A549 (cell line): ENCODE measurements at regions not wholly inside any gene's neighbourhood (a gene's known extent, or its start where the extent isn't known, plus 50 kb on each side); places are given as distances from the start of the nearest gene placed in this dataset.
"Not testable (repeated sequence)": the region's sequence is repeated elsewhere in the genome, so short reads cannot be mapped to it uniquely, and the experiment has no call there.

Experiments
- ATAC-seq, 2 experiments: fragments of 200-7000 bp in 1 of 2; fragments of >200 bp in 1 of 2; cut with Nextera tagmentation in 1 of 2; cut with Tn5 transposase in 1 of 2; 3 replicates each; pipeline versions ENCODE4 v1.8.0 to v1.9.1; 2018 to 2020; ENCODE audit warnings: mild to moderate bottlenecking in 1 of 2, moderate library complexity in 1 of 2
- CTCF ChIA-PET: fragments of 300-600 bp; sonication (Branson Sonifier 250); formaldehyde crosslinking; extraction: SDS; loops from one replicate; lab custom pipeline; 2021; ENCODE audit warnings: antibody characterized with exemption, inconsistent platforms; lab: Yijun Ruan, JAX
- POLR2A ChIA-PET: fragments of 350-600 bp; formaldehyde crosslinking; extraction: SDS; loops from one replicate; lab custom pipeline; 2021; ENCODE audit warnings: antibody characterized with exemption, inconsistent platforms; lab: Yijun Ruan, JAX
- DNase-seq, 2 experiments: peaks; one replicate each; pipeline versions ENCODE4 v3.0.0 to v3.0.0-alpha.2; 2011 to 2016; ENCODE audit warnings: low read depth in 1 of 2, low spot score in 1 of 2
- FAIRE-seq: peaks from 2 replicates; lab custom pipeline; 2011; peaks lifted over from hg19 to GRCh38; lab: Jason Lieb, UNC
- H3K27ac ChIP-seq, 2 experiments: fragments of >200 bp; sonication (Bioruptor Twin); formaldehyde crosslinking; 3 replicates each; pipeline ENCODE4 v1.5.1; 2016 to 2017
- H3K4me1 ChIP-seq: fragments of >200 bp; sonication (Bioruptor Twin); formaldehyde crosslinking; 3 replicates; pipeline ENCODE4 v1.6.1; 2016
- H3K4me2 ChIP-seq: fragments of >200 bp; sonication (Bioruptor Twin); formaldehyde crosslinking; 3 replicates; pipeline ENCODE4 v1.6.1; 2016
- H3K4me3 ChIP-seq: fragments of >200 bp; sonication (Bioruptor Twin); formaldehyde crosslinking; 3 replicates; pipeline ENCODE4 v1.5.1; 2016
- H3K9me3 ChIP-seq: fragments of >200 bp; sonication (Bioruptor Twin); formaldehyde crosslinking; 3 replicates; pipeline ENCODE4 v1.6.1; 2016
- ATOH8 ChIP-seq: fragments of 250-450 bp; sonication (Bioruptor Pico); IDR thresholded peaks from 2 replicates; pipeline ENCODE4 v1.5.0; 2020; ENCODE audit warnings: low read depth, mild to moderate bottlenecking, moderate library complexity
- CHD2 ChIP-seq: fragments of 150-350 bp; IDR thresholded peaks from 2 replicates; pipeline ENCODE4 v1.6.1; 2014; ENCODE audit warnings: low read length; ENCODE audit not compliant: partially characterized antibody
- CHD4 ChIP-seq: fragments of 200-600 bp; sonication (generic); IDR thresholded peaks from 2 replicates; pipeline ENCODE4 v1.6.1; 2016; ENCODE audit warnings: antibody characterized with exemption, mild to moderate bottlenecking, borderline replicate concordance
- EHMT2 ChIP-seq: fragments of 200-600 bp; sonication (generic); IDR thresholded peaks from 2 replicates; pipeline ENCODE4 v1.6.1; 2016; ENCODE audit warnings: antibody characterized with exemption, low read depth, mild to moderate bottlenecking, moderate library complexity
- ESRRA ChIP-seq: fragments of 150-350 bp; IDR thresholded peaks from 2 replicates; pipeline ENCODE4 v1.6.1; 2014; ENCODE audit warnings: mild to moderate bottlenecking, low read length, borderline replicate concordance
- FOSB ChIP-seq: fragments of 250-450 bp; sonication (Bioruptor Pico); IDR thresholded peaks from 2 replicates; pipeline ENCODE4 v1.5.0; 2020; ENCODE audit warnings: mild to moderate bottlenecking, moderate library complexity
- GATA3 ChIP-seq: IDR thresholded peaks from 2 replicates; pipeline ENCODE4 v1.6.1; 2012; ENCODE audit warnings: borderline replicate concordance
- HOXB13 ChIP-seq: fragments of 250-450 bp; sonication (Bioruptor Pico); IDR thresholded peaks from 2 replicates; pipeline ENCODE4 v1.5.0; 2020; ENCODE audit warnings: low read depth, mild to moderate bottlenecking, moderate library complexity
- NFE2L2 ChIP-seq: fragments of 150-350 bp; conservative IDR thresholded peaks from 2 replicates; pipeline ENCODE4 v1.6.1; 2014; ENCODE audit warnings: low read length
- NPAS2 ChIP-seq: fragments of 250-450 bp; sonication (Bioruptor Pico); IDR thresholded peaks from 2 replicates; pipeline ENCODE4 v1.8.0; 2022; ENCODE audit warnings: mild to moderate bottlenecking, moderate library complexity, borderline replicate concordance
- PBX3 ChIP-seq: IDR thresholded peaks from 2 replicates; pipeline ENCODE4 v1.6.1; 2012
- POLR2AphosphoS2 ChIP-seq: conservative IDR thresholded peaks from 2 replicates; pipeline ENCODE4 v1.6.1; 2012; ENCODE audit warnings: low read length, improper control_type of control experiment, inconsistent platforms
- RAD21 ChIP-seq, 2 experiments: fragments of >200 bp in 1 of 2; sonication (Bioruptor Twin) in 1 of 2; formaldehyde crosslinking in 1 of 2; IDR thresholded peaks in 1 of 2; conservative IDR thresholded peaks in 1 of 2; 2 replicates in 1 of 2; 3 replicates in 1 of 2; pipeline ENCODE4 v1.6.1; 2012 to 2018; ENCODE audit warnings: inconsistent platforms in 1 of 2
- RNF2 ChIP-seq: fragments of 200-600 bp; sonication (generic); IDR thresholded peaks from 2 replicates; pipeline ENCODE4 v1.6.1; 2016; ENCODE audit warnings: low read depth, mild to moderate bottlenecking, antibody characterized with exemption, moderate library complexity, borderline replicate concordance
- SMC3 ChIP-seq: fragments of >200 bp; sonication (Bioruptor Twin); formaldehyde crosslinking; IDR thresholded peaks from 3 replicates; pipeline ENCODE4 v1.6.1; 2018; ENCODE audit warnings: inconsistent platforms
- TFCP2L1 ChIP-seq: fragments of 250-450 bp; sonication (Bioruptor Pico); IDR thresholded peaks from 2 replicates; pipeline ENCODE4 v1.5.0; 2021; ENCODE audit warnings: mild to moderate bottlenecking
- WGBS: methylation state at CpG from one replicate; pipeline ENCODE4 v1.1.6; 2017; ENCODE audit errors: missing lambda C conversion rate; 5-methylcytosine and 5-hydroxymethylcytosine counted together

GRCh38 chr2:91773810-91774209 is 3082.3 kb downstream of the RPIA start:
- not testable (repeated sequence) for FAIRE-seq, H3K9me3 ChIP-seq
- 85% methylated on average over 6 of the region's 9 CpGs for WGBS

GRCh38 chr2:91775193-91775592 is 3083.7 kb downstream of the RPIA start:
- H3K4me2 ChIP-seq, H3K4me3 ChIP-seq, H3K9me3 ChIP-seq, ATAC-seq, DNase-seq, FAIRE-seq, CTCF ChIA-PET, POLR2A ChIA-PET, H3K27ac ChIP-seq: not testable (repeated sequence)
- WGBS = 66% methylated on average over 4 of the region's 4 CpGs
- peaks cover 24% of the 10 kb centered on the region for H3K4me1 ChIP-seq

More at GRCh38 chr2:91773810-91774209, 3082.3 kb downstream of the RPIA start:
- ATAC-seq, H3K27ac ChIP-seq, H3K4me3 ChIP-seq, POLR2A ChIA-PET, DNase-seq, H3K4me2 ChIP-seq, CTCF ChIA-PET: not testable (repeated sequence)
- peaks cover 38% of the 10 kb centered on the region for H3K4me1 ChIP-seq
- TF ChIP-seq RAD21 (conservative IDR thresholded peaks at IDR 0.05 in 1 of 2, IDR thresholded peaks at IDR 0.05 in 1 of 2) = peak in 1 of 2 experiments; percentile 25; a peak in 1 of 5 replicates

GRCh38 chr2:91780324-91780723 is 3088.9 kb downstream of the RPIA start:
- CTCF ChIA-PET, H3K4me2 ChIP-seq, H3K4me3 ChIP-seq, H3K9me3 ChIP-seq, ATAC-seq, H3K4me1 ChIP-seq, DNase-seq, FAIRE-seq, H3K27ac ChIP-seq, POLR2A ChIA-PET: not testable (repeated sequence)
- WGBS = 93% methylated on average over 8 of the region's 14 CpGs

GRCh38 chr2:91809391-91809790 is 3061.8 kb upstream of the TEKT4 start:
- FAIRE-seq, POLR2A ChIA-PET: not testable (repeated sequence)
- WGBS = no CpG with 5 or more reads among the region's 60 CpGs

GRCh38 chr2:91839904-91840868 is 3031.0 kb upstream of the TEKT4 start:
- ATAC-seq (no peak), FAIRE-seq (no peak), DNase-seq (no peak)
- Histone ChIP-seq H3K27ac (0 out of 6 replicates have a peak overlapping the region, but pooled peaks of 1 of the 2 experiments have one; percentile 20), H3K4me1 (no peaks in the 10 kb centered on the region)
- POLR2A ChIA-PET = no interaction called here
- 31% methylated on average over 47 of the region's 62 CpGs for WGBS
- TF ChIP-seq FOSB (no peak), NFE2L2 (no peak), PBX3 (no peak), NPAS2 (CRISPR knock-in tag) (no peak), GATA3 (no peak), TFCP2L1 (CRISPR knock-in tag) (no peak), SMC3 (no peak), RNF2 (no peak; the same call in 1 of the 2 replicates), HOXB13 (CRISPR knock-in tag) (no peak), CHD4 (no peak), CHD2 (no peak), EHMT2 (no peak), POLR2AphosphoS2 (no peak), ATOH8 (CRISPR knock-in tag) (no peak), ESRRA (no peak)
- TF ChIP-seq, all 56 proteins: peak for 0
- Histone ChIP-seq H3K9me3 (no peaks in the 10 kb centered on the region), H3K4me3 (peak overlapping the region; percentile 54), H3K4me2 (peak overlapping the region; percentile 98)
- CTCF ChIA-PET = no interaction called here

More at GRCh38 chr2:91809391-91809790, 3061.8 kb upstream of the TEKT4 start:
- ATAC-seq, CTCF ChIA-PET, H3K4me1 ChIP-seq, DNase-seq, H3K27ac ChIP-seq, H3K9me3 ChIP-seq: not testable (repeated sequence)
- TF ChIP-seq RNF2 = peak; percentile 71; the same call in 1 of the 2 replicates
- Histone ChIP-seq H3K4me3 (peak overlapping the region; percentile 45), H3K4me2 (peak overlapping the region; percentile 60; the same call in 2 of the 3 replicates)

- DNase-seq, POLR2A ChIA-PET: not testable (repeated sequence)
Observed at GRCh38 chr2:91842264-91842663, 3029.0 kb upstream of the TEKT4 start.

GRCh38 chr2:91842913-91843312 is 3028.3 kb upstream of the TEKT4 start:
- H3K27ac ChIP-seq, H3K9me3 ChIP-seq, DNase-seq, ATAC-seq, H3K4me3 ChIP-seq, H3K4me2 ChIP-seq, H3K4me1 ChIP-seq, CTCF ChIA-PET, POLR2A ChIA-PET, FAIRE-seq: not testable (repeated sequence)
- WGBS = 84% methylated on average over 11 of the region's 14 CpGs

More at GRCh38 chr2:91842264-91842663, 3029.0 kb upstream of the TEKT4 start:
- 63% methylated on average over 7 of the region's 12 CpGs for WGBS
- H3K4me1 ChIP-seq, ATAC-seq, CTCF ChIA-PET, H3K4me2 ChIP-seq, H3K9me3 ChIP-seq, H3K27ac ChIP-seq, H3K4me3 ChIP-seq, FAIRE-seq: not testable (repeated sequence)
